Nephron progenitor cell (in vitro differentiated cells): ENCODE measurements at regions not wholly inside any gene's neighbourhood (a gene's known extent, or its start where the extent isn't known, plus 50 kb on each side); places are given as distances from the start of the nearest gene placed in this dataset.
A peak's percentile ranks its signal among the peaks of the same experiment; 100 is the strongest.

ENCODE experiments used
- DNase-seq: peaks from one replicate; pipeline ENCODE4 v3.0.0; 2021
- H3K27ac Mint-ChIP-seq: 2 replicates; pipeline ENCODE4 v1.8.0; 2021; ENCODE audit warnings: mild to moderate bottlenecking, moderate library complexity, mixed read lengths
- H3K27me3 Mint-ChIP-seq: 2 replicates; pipeline ENCODE4 v1.8.0; 2021; ENCODE audit warnings: mild to moderate bottlenecking, low read depth, mixed read lengths; ENCODE audit not compliant: poor library complexity
- H3K36me3 Mint-ChIP-seq: 2 replicates; pipeline ENCODE4 v1.8.0; 2021; ENCODE audit warnings: low read depth, mixed read lengths
- H3K4me1 Mint-ChIP-seq: 2 replicates; pipeline ENCODE4 v1.8.0; 2021; ENCODE audit warnings: mixed read lengths
- H3K4me3 Mint-ChIP-seq: 2 replicates; pipeline ENCODE4 v1.8.0; 2021; ENCODE audit warnings: mild to moderate bottlenecking, moderate library complexity, mixed read lengths
- H3K9me3 Mint-ChIP-seq: 2 replicates; pipeline ENCODE4 v1.8.0; 2021; ENCODE audit warnings: mild to moderate bottlenecking, moderate library complexity, mixed read lengths
- TF ChIP-seq, protein P1 (sequence below): fragments of 200-600 bp; sonication (generic); IDR thresholded peaks from 2 replicates; pipeline ENCODE4 v1.5.0; 2021; ENCODE audit warnings: antibody characterized with exemption

DNA sequence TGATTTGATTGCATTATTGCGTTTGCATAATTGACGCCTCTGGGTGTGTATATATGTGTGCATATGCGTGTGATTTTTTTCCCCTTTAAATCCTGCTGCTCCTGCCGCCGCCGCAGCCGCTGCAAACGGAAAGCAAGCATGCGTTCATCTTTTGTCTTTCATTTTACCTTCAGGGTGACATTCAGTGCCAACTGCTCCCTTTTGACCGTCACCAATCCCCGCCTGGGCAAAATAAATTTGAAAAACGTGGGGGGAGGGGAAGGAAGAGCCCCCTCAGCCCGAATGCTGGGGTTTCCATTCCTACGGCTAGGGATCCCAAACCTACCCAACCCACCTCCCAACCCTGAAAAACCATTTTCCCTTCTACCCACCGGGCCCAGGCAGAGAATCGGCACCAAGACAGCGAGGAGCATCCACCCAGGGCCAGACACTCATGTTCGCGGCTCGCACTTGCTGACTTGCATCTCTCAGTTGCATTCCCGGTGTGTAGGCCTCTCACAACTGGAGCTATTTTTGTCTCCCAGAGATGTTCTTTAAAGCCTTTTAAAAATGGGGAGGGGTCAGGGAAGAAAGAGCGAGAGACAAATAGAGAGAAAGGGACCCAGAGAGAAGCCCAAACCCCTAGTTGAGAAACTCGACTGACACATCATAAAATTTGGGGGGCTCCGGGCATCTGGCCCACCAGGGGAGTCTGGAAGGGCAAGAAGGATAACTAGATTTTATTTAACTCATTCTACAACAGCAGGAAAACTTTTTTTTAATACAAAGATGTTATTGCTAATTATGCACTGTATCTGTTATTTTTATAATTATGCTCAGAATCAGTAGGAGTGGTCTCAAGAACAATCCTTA is 367.1 kb upstream of the ESRRG start:
- H3K27ac Mint-ChIP-seq = no peak overlapping the region

DNA sequence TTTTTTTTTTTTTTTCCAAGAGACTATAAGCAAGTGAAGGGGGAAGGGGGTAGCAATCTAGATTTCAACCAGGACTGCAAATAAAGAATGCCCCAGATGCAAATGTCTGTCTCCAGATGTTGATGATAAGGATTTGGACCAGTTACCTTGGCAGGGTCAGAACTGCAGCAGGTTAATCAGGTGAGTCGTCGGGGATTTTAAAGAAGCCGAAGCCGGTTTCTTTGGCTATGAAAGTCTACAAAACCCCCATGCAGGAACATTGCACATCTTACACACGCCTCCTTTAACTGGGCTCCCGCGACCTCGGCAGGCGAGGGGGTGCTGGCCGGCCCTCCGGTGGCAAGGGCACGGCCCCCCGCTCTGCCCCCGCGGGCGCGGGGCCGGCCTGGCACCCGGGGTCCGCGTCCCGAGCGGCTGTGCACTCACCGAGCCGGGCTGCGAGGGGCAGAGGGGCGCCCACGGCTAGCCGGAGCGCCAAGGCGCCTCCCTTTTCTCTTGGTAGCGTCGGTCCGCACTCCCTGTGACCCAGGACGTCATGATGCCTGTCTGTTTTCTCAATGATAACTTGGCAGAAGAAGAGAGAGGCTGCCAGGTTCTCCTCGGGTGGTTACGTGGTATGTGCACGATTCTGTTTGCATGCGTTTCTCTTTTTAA is 366.3 kb upstream of the ESRRG start:
- Mint-ChIP-seq H3K4me3 (peak overlapping the region; percentile 93), H3K27me3 (peaks cover 54% of the 10 kb centered on the region), H3K9me3 (no peaks in the 10 kb centered on the region), H3K36me3 (no peaks in the 10 kb centered on the region), H3K4me1 (peaks cover 35% of the 10 kb centered on the region), H3K27ac (no peak overlapping the region)
- peak; percentile 52 for DNase-seq
- TF ChIP-seq, protein P1, sequence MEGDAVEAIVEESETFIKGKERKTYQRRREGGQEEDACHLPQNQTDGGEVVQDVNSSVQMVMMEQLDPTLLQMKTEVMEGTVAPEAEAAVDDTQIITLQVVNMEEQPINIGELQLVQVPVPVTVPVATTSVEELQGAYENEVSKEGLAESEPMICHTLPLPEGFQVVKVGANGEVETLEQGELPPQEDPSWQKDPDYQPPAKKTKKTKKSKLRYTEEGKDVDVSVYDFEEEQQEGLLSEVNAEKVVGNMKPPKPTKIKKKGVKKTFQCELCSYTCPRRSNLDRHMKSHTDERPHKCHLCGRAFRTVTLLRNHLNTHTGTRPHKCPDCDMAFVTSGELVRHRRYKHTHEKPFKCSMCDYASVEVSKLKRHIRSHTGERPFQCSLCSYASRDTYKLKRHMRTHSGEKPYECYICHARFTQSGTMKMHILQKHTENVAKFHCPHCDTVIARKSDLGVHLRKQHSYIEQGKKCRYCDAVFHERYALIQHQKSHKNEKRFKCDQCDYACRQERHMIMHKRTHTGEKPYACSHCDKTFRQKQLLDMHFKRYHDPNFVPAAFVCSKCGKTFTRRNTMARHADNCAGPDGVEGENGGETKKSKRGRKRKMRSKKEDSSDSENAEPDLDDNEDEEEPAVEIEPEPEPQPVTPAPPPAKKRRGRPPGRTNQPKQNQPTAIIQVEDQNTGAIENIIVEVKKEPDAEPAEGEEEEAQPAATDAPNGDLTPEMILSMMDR = no peak

More for the DNA sequence above, 367.1 kb upstream of the ESRRG start:
- no peak for DNase-seq
- Mint-ChIP-seq H3K36me3 (no peaks in the 10 kb centered on the region), H3K27me3 (peaks cover 54% of the 10 kb centered on the region), H3K4me3 (peak overlapping the region; percentile 93), H3K4me1 (peaks cover 35% of the 10 kb centered on the region), H3K9me3 (no peaks in the 10 kb centered on the region)
- TF ChIP-seq, protein P1 = no peak

DNA sequence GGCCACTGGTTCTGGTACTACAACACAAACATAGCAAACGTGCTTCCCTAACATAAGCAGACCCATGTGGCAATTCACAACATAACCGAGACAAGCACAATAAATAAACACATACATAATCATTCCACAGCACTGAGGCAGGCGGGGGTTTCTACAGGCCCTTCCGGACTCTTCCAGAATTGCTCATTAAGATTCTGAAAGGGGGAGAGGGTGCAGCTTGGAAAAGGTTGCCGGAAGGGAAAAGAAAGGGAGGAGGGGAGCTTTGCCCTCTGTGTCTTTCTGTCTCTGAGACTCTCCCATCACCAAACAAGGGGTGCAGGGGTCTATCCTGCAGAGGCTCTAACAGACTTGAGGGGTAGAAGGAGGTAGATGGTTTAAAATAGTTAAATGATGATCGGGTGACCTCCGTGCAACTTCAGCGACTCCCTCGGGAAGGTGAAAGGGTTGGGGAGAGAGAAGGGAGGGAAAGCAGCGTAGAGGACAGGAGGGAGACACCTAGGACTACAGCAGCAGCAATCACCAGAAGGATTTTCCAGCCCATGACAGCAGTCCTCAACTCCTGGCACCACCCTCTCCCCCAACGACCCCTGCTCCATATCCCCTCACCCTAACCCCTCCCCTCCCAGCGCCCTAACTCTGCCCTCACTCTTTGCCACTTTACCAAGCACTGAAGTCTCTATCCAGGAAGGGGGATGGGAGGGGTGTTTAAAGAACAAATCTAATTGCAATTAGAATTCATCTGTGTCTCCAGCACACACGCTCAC is 365.5 kb upstream of the ESRRG start:
- Mint-ChIP-seq H3K36me3 (no peaks in the 10 kb centered on the region), H3K27ac (no peak overlapping the region), H3K27me3 (peaks cover 54% of the 10 kb centered on the region), H3K4me3 (peak overlapping the region; percentile 92), H3K4me1 (peaks cover 35% of the 10 kb centered on the region), H3K9me3 (no peaks in the 10 kb centered on the region)
- TF ChIP-seq, protein P1 = no peak
- DNase-seq = no peak

DNA sequence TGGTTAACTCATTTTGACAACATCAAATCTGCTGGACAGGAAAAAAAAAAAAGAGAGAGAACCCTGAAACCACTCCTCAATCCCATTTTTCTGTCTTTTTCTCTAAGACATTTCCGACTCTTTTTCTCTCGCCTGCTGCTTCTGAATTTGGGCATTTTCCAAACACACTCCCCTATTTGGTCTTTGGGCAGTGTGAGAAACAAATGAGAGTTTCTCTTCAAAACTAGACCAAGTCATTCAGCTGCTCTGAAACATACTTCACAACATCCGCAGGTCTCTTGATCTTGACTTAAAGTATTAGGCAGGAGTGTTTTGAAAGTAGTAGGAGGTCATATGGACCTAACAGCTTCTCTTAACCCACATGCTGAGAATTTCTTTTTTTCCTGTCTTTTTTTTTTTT is 364.8 kb upstream of the ESRRG start:
- no peak for DNase-seq
- Mint-ChIP-seq H3K27ac (no peak overlapping the region), H3K4me1 (peaks cover 35% of the 10 kb centered on the region), H3K4me3 (peak overlapping the region; percentile 92), H3K27me3 (peaks cover 52% of the 10 kb centered on the region), H3K9me3 (no peaks in the 10 kb centered on the region), H3K36me3 (no peaks in the 10 kb centered on the region)
- TF ChIP-seq, protein P1 = no peak

DNA sequence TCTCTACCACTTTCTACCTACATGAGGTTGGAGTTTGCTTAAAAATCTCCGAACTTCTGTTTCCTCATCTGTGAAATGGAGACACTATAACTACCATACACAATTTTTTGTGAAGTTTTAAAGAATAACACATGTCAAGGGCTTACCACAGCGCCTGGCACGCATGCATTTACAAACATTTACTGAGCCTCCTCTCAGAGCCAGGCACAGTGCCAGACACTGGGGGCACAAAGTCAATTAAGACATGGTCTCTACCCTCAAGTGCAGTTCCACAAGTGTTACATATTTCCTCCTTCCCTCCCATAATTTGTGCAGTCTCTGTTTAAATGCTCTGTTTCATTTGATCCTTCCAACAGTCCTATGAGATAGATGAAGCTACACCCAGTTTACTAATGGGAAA is 356.4 kb upstream of the ESRRG start:
- TF ChIP-seq, protein P1 = no peak
- no peaks in the 10 kb centered on the region for H3K36me3 Mint-ChIP-seq
- no peaks in the 10 kb centered on the region for H3K27me3 Mint-ChIP-seq
- no peaks in the 10 kb centered on the region for H3K9me3 Mint-ChIP-seq
- H3K4me1 Mint-ChIP-seq = peaks cover 30% of the 10 kb centered on the region
- no peak overlapping the region for H3K27ac Mint-ChIP-seq
- DNase-seq = no peak
- no peak overlapping the region for H3K4me3 Mint-ChIP-seq
